NCI-H82 treated with DMSO at 0.1 percent for 48 hours (cell line): ENCODE measurements at regions not wholly inside any gene's neighbourhood (a gene's known extent, or its start where the extent isn't known, plus 50 kb on each side); places are given as distances from the start of the nearest gene placed in this dataset.

Experiments
- DNase-seq: peaks from one replicate; lab custom pipeline; 2025; ENCODE audit not compliant: unreplicated experiment; lab: John Stamatoyannopoulos, UW

DNA sequence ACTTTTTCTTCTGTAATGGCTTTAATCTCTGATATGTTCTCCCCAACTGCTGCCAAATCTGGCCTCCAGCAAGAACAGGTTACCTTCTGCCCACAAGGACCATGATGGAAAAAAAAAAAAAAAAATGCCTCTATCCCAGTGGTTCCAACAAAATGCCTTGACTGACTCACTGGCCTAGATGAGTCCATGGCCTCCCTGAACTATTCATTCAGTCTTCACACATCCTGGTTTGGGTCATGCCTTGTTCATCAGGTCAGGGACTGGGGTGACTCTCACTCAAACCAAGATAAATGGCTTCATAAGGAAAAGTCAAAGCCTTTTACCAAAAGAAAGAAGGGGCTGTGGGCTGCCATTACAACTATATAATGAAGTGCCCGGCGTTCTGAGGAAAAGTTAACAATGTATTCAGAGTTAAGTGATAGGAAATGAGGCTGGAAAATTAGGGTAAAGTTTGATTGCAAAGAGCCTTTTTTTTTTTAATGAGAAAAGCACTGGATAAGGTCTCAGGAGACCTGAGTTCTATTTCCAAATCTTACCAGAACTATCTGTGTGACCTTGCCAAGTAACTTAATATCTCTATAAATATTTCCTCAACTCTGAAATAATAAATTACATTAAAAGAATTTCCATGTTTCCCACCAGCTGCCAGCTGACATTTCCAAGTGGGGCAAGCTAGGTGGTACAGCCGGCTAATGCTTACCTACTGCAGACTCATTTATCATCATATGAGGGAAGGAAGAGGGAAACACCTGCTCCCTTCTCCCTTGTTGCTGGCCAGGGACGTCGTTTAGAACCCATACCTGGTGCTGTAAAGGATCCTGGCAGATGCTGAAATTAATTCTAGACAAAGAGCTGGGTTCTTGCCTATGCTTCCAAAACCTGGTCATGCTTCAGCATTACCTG lies 380.0 kb upstream of the MARCKS start:
- DNase-seq, result no peak

DNA sequence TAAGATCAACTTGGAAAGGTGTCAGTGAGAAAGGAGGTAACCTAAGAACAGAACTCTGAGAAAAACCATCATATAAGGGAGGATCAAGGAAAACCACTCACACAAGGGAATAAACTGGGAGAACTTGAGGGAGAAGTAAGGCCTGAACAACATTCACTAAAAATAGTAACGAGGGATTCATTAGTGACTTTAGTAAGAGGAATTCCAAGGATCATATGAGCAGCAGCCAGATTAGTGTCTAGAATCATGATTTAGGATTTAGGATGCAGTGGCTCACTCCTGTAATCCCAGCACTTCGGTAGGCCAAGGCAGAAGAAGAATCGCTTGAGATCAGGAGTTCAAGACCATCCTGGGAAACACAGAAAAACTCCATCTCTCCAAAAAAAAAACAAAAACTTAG lies 376.5 kb upstream of the MARCKS start:
- no peak for DNase-seq

DNA sequence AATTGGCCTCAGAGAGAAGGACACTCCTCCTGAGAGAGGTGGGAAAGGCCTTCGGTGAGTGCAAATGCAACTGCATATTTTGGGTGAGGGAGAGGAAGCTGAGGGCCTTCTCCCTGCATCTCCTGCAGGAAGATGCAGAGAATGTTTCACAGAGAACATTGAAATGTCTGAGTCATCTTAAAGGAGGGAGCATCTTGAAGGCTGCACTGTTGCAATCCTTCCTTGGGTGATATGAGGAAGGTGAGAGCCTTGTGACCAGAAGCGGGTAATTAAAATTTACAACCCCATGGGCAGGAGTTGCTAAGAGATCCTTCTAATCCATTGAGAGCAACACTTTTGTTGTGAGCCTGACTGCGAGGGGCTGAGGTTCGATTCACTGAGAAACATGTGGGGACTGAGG lies 375.7 kb upstream of the MARCKS start:
- DNase-seq, result no peak

DNA sequence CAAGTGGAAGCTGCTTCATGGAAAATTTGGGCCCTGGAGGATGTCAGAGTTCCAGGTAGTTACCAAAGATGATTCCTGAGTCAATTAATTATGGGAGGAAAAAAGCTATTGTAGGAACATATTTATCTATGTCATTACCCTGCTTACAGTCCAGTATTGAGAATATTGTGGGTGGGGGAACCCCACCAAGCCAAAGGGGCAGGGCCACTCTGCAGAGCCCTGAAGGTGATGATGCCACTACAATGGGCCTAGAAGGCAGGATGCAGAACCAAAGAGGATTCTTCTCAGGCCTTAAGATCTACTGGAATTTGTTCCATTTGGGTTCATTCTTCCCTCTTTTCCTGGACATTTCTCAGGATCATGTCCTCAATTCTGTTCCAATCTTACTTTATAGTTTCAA lies 375.2 kb upstream of the MARCKS start:
- DNase-seq, result no peak

DNA sequence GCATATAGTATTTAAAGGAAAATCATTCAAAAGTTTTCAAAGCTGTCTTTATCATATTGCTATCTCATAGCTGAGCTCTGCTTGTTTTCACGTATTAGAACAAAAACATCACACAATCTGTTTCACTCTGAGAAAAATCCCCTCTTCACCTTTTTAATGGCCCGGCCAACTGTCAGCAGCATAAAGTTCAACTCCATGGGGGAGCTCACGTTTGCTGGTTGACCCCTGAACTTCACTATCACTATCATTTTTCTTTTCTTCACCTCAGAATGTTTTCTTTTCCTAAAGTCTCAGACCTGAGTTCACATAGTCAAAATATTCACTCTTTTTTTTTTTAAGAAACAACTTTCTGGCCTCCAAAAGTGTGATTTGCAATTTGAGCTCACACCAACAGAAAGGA lies 374.4 kb upstream of the MARCKS start:
- DNase-seq, result no peak

DNA sequence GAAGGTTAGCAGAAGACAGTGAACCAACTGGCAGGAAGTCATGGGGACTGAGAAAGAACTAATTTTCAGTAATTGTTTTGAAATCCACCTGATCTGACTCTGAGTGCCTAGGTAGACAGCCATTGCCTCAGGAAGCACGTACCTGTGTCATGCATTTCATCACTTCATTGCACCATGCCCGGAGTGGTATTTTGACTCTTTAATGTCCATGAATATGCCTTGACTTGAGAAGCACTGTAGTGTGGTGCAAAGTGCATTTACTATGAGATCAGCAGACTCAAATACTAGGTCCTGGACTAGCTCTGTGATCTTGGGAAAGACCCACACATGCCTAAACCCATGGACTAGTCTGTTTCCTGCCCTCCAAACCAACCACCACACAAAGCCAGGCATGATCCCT lies 370.9 kb upstream of the MARCKS start:
- no peak for DNase-seq

DNA sequence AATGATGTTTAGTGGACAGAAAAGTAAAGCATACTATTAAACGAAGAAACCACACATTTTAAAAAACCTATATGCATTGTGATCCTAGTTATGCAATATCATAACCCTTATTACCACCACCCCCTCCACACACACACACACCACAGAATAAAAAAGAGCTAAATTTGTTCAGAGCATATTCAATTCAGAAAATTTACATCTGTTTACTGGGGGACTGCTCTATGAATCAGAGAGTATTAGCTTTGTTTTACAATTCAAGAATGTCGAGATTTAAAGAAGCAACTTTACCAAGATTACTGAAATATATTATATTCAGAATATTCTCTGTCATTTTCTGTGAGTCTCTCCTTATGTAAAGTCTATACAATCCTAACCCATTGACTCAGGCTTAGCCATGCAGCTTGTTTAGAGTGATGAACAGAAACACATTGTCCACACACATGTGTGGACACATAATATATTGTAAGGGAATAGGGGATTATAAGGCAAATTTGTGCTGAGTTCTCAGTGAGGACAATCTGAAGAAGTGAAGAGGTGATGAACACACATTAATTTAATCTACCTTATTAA lies 369.6 kb upstream of the MARCKS start:
- no peak for DNase-seq

DNA sequence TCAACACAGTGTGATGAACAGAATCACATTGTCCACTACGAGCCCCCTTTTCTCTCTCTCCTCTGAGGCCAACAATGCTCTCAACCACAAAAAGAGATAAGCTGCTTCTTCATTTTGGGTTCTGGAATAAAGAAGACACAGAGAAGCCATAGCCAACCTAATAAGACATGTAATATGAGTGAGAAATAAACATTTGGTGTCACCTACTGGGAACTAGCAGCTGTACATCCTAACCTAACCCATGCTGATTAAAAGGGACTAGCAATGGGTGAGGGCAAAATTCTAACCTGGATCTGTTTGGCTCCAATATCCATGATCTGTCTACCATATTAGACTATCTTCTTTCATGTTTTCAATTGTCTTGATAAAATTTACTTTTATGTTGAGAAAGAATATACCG lies 369.1 kb upstream of the MARCKS start:
- no peak for DNase-seq

DNA sequence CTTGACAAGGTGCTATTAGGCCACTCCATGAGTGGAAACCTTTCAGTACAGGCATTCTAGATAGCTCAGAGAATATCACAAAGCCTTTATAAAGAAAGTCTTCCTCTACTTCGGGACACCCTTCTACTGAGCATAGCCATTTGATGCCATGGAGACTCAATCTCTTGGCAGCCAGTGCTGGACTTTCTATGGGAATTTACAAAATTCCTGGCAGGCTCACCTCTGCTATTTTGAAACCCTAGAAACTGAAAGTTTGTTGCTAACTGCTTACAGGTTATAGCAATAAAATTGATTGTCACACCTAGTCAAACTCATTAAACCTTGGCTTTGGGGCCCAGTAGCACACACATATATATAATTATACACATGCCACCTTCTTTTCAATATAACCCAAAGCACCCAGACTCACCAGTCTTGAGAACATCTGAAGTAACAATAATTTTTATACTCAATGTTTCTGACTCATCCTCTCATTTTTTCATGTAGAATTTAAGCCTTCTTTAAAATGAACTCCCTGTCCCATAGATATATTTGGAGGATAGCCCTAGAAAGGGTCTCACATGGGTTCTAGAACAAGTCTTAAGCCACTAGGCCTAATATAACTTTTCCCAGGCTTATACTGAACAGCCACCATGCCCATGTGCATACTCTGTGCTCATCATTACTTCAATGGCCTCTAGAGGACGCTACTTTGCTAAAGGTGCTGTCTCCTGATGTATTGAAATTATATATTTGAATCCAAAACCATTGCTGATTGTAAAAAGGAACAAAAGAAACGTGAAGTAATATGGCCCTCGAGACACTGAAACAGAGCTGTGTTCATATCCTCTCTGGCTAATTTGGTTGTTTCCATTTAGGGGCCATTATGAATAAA lies 368.1 kb upstream of the MARCKS start:
- DNase-seq, result no peak

DNA sequence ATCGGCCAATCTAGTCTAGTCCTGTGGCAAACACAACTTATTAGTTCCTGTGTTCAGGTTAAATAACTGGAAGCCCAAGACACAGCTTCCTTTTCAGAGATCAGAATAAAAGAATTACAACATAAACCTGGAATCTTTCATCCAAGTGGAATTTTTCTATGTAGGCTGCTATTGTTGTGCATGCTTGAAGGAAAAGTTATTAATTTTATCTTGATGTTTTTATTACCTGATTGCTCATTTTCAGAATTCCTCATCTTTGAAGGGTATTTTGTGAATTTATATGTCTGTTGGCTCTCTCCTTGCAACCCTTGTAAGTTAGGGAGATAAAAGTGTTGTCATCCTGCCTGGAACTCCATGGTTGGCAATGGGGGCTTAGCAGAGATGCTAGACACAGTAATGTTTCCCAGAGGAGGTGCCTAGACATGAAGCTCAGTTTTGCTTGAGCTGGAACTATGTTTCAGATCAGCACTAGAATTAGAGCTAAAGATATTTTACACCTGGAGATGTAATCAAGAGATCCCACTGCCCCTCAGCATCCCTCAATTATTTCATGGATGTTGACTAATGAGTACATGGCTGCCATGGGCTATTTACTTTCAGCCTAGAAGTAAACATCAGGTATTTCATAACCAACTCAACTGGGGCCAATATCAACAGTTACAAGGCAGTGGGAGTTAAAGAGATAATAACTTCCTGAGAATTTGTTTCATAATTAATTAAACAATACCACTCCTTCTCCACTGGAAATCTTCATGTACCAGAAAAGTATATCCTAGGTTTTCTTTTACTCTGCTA lies 367.0 kb upstream of the MARCKS start:
- DNase-seq, result no peak

DNA sequence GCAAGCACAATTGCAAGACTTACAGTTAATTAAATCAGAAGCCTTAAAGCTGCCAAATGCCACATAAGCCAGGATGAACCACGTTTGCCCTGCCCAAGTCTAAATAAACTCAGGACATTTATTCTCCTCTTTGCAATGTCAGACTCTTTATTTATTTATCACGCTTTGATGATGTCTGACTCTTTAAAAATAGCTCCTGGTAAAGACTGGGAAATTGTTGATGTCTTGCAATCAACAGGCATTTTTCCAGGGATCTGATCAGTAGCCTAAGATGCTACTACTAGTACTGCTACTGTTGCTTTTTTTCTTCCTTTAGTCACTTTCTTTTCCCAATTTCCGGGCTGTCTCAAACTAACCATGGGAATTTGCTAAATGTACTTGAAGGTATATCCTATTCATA lies 365.8 kb upstream of the MARCKS start:
- no peak for DNase-seq

DNA sequence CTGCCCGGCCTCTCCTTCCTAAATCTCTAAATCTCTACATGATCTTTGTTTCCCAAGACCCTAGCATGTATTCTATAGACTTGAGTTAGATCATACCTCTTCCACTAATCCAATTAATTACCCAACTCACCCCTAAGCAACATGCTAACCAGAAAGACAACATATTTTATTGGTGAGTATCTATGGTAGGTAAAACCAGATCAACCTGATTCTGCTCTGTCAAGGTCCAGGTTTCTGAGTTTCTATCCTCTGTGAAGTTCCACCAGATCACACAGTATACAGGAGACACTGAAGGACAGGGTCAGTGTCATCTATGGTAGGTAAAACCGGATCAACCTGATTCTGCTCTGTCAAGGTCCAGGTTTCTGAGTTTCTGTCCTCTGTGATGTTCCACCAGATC lies 363.2 kb upstream of the MARCKS start:
- no peak for DNase-seq

DNA sequence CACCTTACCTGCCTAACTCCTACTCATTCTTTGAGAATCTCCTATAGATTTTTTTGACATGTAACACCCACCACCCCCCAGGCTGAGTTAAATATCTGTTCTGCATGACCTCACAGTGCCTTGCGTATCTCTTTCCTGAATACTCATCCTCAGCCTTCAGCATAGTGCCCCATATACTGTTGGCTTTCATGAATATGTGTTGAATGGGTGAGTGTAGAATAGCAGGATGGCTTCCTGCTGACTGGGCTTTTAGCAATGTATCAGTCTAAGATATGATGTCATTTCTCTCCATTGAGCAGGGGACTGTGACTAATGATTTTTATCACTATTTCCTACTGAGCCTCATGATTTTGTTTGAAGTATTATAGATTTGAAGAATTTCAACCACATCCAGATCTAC lies 361.6 kb upstream of the MARCKS start:
- no peak for DNase-seq

DNA sequence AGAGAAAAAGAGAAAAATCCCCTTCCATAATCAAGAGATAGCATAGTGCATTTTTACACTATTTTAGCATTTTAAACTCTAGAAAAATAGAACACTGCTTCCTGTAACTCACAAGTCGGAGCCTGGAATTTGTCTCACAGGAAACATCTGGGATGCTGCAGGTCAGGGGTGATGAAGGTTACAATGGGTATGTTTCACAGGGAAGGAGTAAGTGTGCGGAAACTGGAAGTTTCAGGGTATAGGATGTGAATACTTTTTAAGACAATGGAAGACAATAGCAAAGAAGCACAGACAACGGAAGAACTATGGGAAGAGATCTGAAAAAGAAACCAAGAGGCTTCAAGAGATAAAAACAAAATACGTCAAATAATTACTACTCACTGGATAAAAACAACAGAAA lies 361.0 kb upstream of the MARCKS start:
- no peak for DNase-seq

DNA sequence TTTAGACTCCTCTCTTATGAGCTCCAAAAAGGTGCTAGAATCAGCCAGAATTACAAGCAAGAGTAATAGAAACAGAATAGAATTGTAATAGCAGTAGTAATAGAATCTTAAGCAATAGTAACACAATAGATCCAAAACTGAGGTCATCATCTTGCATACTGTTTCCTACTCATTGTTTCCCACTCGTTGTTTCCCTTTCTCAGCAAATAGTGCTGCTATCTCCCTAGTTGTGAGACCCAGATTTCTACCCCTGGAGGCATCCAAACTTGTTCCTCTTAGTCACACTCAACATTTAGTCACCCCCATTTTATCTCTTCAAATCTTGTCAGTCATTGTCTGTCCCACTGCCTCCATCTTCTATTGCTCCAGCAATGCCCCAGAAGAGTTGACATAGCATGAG lies 356.9 kb upstream of the MARCKS start:
- DNase-seq, result no peak

DNA sequence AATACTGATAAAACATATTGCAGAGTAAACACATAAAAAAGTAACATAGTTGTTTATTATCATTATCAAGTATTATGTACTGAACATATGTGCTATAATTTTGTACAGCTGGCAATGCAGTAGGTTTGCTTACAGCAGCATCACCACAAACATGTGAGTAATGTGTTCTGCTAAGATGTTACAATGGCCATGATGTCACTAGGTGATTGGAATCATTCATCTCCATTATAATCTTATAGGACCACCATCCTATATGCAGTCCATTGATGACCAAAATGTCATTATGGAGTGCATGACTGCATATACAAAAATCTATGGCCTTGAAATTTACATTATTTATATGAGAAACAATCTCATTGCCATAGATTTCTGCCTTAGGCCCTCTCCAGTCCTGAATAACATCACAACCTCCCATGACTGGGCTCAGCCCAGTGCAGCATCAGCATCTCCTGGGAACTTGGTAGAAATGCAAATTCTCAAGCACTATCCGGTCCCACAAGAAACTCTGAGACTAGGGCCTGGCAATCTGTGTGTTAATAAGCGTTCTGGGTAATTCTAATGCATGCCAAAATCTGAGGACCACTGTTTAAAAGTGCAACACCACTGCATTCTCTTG lies 352.0 kb upstream of the MARCKS start:
- no peak for DNase-seq

DNA sequence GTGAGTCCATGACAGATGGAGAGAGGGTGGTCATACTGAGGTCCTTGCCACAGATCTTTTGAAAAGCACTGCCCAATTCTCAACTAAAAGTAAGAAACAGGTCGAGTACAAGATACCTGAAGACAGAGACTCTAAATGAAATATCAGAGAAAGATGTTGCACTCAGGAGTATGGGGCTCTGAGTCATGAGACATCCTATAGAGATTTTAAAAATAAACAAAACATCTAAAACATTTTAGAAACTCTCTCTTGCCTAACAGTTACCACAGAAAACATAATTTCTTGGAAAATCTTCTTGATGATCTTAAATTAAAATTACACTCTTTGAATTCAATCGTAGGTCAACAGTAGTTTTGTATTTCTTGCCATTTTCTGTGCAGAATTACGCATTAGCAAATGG lies 348.9 kb upstream of the MARCKS start:
- no peak for DNase-seq

DNA sequence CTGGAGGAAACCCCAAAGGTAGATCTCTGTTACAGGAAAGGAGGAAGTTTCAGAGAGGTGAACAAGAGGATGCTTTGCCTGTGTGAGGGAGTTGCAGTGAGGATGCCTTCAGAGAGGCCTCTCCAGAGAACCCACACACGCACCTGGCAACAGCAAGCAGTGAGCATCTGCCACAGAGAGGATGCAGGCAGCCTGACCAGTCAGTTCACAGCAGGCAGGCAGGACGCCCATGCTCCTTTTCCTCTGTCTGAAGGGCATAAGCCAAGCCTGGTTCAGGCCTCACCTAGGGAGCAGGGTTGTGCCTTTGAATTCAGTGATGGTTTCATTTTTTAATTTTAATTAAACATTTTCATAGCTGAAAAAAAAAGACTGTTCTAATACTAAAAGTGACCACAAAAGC lies 346.0 kb upstream of the MARCKS start:
- DNase-seq, result no peak

DNA sequence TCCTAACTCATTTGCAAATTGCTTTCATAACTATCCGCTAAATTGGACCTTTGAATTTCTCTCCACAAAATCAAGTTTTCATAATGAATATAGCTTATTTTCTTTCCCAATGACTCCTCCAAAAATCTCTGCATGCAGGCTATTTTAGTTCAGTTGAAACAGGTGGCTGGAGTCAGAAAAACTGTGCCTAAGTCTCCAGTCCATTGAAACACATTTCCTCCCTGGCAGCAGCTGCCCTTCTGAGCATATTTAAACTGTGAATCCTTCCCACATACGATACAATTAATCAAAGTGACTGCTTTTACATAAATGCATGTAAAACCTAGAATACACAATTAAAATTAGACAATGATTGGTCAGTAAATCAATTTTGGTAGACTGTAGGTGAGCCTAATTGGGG lies 344.6 kb upstream of the MARCKS start:
- DNase-seq, result no peak

DNA sequence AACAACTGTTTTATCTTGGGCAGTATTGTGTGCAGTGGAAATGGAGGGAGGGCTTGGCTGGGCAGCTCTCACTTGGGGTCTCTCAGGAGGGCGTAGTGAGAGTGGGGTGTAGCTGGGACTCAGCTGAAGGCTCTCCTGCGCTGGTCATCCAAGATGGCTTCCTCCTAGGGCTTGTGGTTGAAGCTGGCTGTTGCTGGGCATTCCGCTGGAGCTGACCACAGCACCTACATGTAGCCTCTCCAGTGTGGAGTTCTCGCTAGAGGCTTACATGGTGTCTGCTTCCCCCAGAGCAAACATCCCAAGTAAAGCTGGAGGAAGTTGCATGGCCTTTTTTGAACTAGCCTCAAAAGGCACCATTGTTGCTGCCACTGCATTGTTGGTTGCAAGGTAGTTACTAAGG lies 344.1 kb upstream of the MARCKS start:
- no peak for DNase-seq

DNA sequence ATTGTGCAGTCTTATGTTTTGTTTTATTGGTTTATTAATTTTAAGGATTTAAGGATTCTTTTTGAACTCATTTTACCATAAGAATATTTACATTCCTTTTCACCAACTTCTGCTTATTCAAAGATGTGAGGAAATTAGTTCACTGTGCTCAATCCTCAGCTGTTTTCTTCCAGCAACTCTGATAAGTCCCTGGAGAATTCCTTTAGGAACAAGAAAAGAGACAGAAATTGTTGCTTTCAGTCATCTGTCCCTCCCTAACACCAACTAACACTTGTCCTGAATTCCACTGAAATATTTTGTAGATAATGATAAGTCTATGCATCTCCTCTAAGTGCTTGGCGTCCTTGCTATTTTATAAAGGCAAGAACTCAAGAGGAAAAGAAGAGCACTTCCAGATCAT lies 334.8 kb upstream of the MARCKS start:
- no peak for DNase-seq
